ENCODE measurements at regions not wholly inside any gene's neighbourhood (a gene's known extent, or its start where the extent isn't known, plus 50 kb on each side); places are given as distances from the start of the nearest gene placed in this dataset.

DNA sequence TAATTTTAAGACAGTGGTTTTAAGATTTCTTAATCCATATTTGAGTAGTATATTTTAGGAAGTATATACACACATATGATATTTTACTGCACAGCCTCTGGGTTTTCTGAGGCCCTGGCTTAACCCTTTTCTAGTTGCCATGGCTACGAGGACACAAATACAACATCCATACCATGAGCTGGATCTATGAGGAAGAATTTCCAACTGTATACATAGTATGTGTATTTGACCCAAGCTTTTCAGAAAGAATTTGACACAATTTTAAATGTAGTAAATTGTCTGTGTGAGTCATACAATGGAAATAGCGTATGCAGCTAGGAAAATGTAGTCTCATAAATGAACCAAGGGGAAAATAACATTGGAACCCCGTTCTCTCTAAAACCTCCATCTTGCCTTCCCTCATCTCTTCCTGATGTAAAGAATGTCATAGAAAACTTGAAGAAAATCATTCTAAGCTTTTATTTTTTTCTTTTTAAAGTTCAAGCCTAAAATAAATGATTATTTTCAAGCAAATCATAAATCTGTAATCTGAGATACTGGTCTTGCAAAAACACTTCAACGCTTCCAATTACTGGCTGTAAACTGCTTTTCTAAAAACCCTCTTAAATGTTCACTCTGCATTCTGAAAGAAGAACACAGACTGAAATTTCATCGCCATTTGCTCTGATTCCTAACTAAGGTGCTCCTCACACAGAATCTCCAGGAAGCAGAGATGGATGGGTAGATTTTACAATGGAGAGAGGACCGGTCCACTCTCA lies 172.4 kb downstream of the LACC1 start:
- intact Hi-C loops (cut with micrococcal nuclease) = loop anchor here (10.0 kb wide), 1 partner anchor 423 kb away; no protein-coding TSS in a partner anchor

- intact Hi-C loops (cut with micrococcal nuclease) = loop anchor here (10.0 kb wide), 1 partner anchor 422 kb away; no protein-coding TSS in a partner anchor
Measured at GRCh38 chr13:44052780-44053184, 173.1 kb downstream of the LACC1 start.

GRCh38 chr13:44053208-44053607 lies 173.5 kb downstream of the LACC1 start:
- intact Hi-C loops (cut with micrococcal nuclease) = loop anchor here (10.0 kb wide), 1 partner anchor 422 kb away; no protein-coding TSS in a partner anchor

DNA sequence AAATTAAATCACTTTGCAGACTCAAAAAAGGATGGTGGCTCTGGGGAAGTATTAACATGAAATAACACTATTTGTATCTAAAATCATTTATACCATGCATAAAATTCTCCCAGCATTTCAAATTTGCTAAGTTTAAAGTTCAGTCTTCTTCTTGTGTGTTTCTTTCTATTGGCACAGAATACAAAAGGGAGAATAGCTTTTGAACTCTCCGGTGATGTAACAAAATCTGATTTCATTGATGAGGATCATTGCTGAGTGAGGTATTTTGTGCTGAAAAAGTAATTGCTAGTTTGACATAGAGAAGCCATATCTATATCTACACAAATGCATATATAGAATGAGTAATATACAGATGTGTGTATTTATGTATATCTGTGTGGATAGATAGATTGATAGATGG lies 174.8 kb downstream of the LACC1 start:
- intact Hi-C loops (cut with micrococcal nuclease) = loop anchor here (10.0 kb wide), 1 partner anchor 420 kb away; no protein-coding TSS in a partner anchor

- intact Hi-C loops (cut with micrococcal nuclease) = loop anchor here (10.0 kb wide), 1 partner anchor 419 kb away; no protein-coding TSS in a partner anchor
Measured at GRCh38 chr13:44055681-44056080, 176.0 kb downstream of the LACC1 start.

GRCh38 chr13:44058067-44058466 lies 178.4 kb downstream of the LACC1 start:
- intact Hi-C loops (cut with micrococcal nuclease) = loop anchor here (10.0 kb wide), 1 partner anchor 417 kb away; no protein-coding TSS in a partner anchor

- intact Hi-C loops (cut with micrococcal nuclease) = loop anchor here (10.0 kb wide), 1 partner anchor 416 kb away; no protein-coding TSS in a partner anchor
Measured at GRCh38 chr13:44058624-44059215, 179.0 kb downstream of the LACC1 start.

DNA sequence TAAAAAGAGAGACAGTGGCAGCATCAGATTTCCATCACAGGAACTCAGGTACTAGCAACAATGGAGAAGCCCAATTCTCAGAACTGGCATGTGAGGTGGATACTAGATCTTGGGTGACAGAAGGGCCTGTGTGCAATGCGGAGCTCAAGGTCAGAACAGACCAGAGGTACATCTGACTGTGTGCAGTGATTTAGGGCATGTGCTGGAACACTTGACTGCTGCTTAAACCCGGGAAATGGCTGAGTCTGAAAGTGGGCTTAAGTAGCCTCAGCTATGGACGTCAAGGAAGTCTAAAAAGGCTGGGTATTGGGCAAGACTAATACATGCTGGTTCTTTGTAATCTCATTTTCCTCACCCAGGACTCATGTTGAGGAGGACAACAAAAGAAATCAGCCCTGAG lies 182.2 kb downstream of the LACC1 start:
- intact Hi-C loops (cut with micrococcal nuclease) = no loop called here

DNA sequence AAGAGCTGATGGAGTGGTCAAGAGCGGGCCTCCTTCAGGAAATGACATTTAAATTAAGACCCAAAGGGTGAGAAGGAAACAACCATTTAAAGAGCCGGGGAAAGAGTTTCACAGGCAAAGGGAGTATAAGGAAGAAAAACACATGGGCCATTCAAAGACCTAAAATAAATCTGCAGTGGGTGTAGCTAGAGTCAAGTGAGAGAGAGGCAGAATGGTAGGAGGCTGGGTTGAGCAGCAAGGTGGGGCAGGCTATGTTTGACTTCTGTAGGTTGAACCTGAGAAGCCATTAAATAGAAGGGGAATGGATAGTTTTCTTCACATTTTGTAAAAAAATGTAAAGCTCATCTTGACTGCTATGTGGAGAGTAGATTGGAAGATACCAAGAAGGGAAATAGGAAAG lies 183.8 kb downstream of the LACC1 start:
- intact Hi-C loops (cut with micrococcal nuclease) = no loop called here

DNA sequence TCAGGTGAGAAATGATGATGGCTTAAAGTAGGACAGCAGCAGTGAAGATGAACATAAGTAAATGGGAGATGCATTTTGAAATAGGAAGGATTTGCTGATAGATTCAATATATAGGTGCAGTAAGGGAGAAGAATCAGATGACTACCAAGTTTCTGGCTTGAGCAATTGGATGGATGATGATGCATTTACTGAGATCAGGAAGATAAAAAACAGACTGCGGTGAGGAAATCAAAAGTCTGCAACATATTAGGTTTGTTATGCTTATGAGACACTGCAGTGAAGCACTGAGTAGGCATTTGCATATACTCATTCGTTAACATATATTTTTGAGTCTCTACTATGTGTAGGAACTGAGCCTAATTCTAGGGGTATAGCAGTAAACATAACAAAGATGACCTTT lies 184.2 kb downstream of the LACC1 start:
- intact Hi-C loops (cut with micrococcal nuclease) = no loop called here

GRCh38 chr13:44064357-44064756 lies 184.7 kb downstream of the LACC1 start:
- intact Hi-C loops (cut with micrococcal nuclease) = no loop called here

GRCh38 chr13:44068169-44068568 lies 188.5 kb downstream of the LACC1 start:
- intact Hi-C loops (cut with micrococcal nuclease) = no loop called here

DNA sequence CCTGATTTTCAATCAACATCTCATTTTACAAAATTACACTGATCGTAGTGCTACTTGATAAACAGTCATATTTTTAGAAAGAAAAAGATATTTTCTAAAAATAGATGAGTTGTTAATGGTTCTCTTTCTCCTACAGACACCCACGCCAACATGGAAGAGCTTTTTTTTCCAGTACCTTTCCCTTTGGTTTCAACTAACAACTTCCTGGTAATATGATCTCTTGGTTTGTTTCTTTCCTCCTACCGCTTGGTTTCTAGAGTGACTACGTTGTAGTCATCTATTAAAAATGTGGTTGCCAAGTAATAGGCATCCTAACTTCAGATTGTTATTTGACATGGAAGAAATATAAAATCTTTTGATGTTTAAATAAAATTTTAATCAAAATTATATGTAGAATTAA lies 189.0 kb downstream of the LACC1 start:
- intact Hi-C loops (cut with micrococcal nuclease) = no loop called here

DNA sequence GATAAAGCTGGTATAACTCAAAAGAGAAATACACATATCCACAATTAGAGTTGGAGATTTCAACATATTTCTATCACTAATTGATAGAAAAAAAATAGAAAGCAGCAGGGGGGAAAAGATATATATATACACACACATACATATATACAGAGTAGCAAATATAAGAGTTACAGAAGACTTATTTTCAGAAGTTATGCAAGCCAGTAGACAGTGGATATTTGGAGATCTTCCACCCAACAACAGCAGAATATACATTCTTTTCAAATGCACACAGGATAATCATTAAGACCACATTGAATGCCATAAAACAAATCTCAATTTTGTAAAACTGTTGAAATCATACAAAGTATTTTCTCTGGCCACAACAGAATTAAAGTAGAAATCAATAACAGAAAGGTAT lies 192.8 kb downstream of the LACC1 start:
- intact Hi-C loops (cut with micrococcal nuclease) = no loop called here

DNA sequence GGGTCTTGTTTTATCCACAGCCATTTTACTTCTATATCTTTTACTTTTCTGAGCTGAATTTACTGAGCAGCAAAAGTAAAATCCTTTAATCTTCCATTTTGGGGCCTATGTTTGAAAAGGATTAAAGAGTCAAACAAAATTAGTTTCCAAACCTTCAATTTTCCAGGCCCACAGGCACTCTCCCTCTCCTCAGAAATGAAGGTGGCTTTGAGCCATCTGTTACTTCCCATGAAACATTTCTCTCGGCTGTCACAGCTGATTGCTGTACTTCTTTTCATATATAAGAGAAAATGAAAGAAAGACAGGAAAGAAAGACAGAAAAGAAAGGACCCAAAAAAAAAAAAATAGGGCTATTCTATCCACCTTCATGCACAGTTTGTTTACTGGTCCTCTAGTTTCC lies 194.9 kb downstream of the LACC1 start:
- intact Hi-C loops (cut with micrococcal nuclease) = no loop called here

- intact Hi-C loops (cut with micrococcal nuclease) = no loop called here
Measured at GRCh38 chr13:44075113-44075512, 195.4 kb downstream of the LACC1 start.

DNA sequence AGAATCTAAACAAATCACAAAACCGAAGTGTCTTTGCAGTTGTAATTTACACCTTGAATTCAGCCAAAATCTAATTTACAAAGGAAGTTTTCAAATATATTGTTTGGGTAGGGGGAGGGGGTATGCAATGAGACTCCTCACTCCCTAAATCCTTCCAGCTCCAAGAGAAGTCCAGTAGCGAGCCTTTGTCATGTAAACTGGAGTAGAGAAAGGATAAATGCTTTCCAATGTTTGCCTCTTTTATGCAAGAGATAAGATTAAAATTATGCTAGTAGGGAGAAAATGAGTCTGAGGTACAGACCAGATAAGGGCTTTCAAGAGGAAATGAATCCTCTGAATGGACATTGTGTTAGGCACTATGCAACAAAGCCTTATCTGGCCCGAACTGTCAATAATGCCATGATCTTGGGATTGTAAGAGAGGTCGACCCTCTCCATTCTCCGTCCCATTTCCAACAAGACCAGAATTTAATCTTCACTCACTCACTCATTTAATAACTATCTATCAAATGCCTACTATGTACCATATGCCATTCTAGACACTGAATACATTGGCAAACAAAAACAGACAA lies 199.2 kb downstream of the LACC1 start:
- intact Hi-C loops (cut with micrococcal nuclease) = no loop called here

GRCh38 chr13:44079413-44080205 lies 199.9 kb downstream of the LACC1 start:
- intact Hi-C loops (cut with micrococcal nuclease) = no loop called here

- intact Hi-C loops (cut with micrococcal nuclease) = no loop called here
Measured at GRCh38 chr13:44084146-44084545, 204.4 kb downstream of the LACC1 start.

DNA sequence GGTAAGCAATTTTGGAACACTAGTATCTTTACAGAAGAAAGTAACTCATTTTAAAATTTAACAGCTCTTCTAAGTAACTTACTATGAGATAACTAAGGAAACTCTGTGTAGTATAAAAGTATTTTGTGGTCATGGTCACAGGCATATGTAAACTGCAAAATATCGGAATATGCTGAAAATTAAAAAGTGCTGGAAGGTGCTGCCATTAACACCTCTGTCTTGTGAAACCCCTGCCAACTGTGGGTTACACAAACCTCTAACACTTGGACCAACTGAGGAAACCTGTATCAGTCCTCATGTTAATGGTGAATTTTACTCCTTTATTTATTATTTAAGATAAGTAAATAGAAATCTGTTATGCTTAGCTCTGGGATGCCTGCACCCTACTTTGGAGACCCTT lies 206.7 kb downstream of the LACC1 start:
- intact Hi-C loops (cut with micrococcal nuclease) = no loop called here

GRCh38 chr13:44088411-44088810 lies 208.7 kb downstream of the LACC1 start:
- intact Hi-C loops (cut with micrococcal nuclease) = no loop called here

All from T-helper 2 cell treated with Interferon-gamma antibody and Interleukin-4, amounts not matched to agents 100 ng/mL and 5 ng/mL, for 36 hours (primary cell).